ENCODE measurements at regions not wholly inside any gene's neighbourhood (a gene's known extent, or its start where the extent isn't known, plus 50 kb on each side); places are given as distances from the start of the nearest gene placed in this dataset.
"Not testable (repeated sequence)": the region's sequence is repeated elsewhere in the genome, so short reads cannot be mapped to it uniquely, and the experiment has no call there.

DNA sequence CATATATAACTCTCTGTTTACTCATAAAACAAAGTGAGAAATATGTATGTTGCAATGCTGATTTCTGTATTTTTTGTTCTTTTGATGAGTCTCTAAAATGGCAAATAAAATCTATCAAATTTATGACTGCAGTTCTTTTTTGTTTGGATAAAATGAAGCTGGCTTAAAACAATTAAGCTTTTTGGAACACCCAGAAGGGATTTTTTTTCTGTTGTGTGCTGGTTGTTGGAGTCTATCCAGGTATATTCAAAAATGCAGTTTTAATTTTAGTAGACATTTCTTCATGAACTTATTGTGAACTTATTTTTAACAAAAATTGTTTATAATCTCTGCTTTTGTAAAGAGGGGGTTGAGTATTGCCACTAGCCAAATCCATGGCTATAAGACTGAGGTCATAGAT, 405.5 kb downstream of the RAP2B start:
- DNase-seq = no peak

DNA sequence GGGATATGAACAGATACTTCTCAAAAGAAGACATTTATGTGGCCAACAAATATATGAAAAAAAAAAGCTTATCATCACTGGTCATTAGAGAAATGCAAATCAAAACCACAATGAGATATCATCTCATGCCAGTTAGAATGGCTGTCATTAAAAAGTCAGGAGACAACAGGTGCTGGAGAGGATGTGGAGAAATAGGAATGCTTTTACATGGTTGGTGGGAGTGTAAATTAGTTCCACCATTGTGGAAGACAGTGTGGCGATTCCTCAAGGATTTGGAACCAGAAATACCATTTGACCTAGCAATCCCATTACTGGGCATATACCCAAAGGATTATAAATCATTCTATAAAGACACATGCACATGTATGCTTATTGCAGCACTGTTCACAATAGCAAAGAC, 408.5 kb downstream of the RAP2B start:
- not testable (repeated sequence) for DNase-seq

DNA sequence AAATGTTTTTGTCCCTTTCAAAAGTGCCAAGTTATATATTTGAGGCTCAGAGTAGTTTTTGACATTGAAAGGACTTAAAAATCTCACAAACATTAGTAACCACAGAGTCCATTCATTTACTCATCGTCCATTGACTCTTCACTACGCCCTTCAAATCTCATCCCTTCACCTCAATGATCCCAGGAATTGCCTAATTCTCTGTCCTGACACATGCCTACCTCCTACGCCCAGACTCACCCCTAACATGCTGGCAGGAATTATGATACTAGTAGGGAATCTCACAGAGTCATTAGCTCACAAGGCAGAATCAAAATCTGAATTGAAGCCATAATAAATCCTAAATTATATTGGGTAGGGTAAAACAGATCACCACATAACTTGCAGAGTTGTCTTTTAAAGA, 410.1 kb downstream of the RAP2B start:
- no peak for DNase-seq

DNA sequence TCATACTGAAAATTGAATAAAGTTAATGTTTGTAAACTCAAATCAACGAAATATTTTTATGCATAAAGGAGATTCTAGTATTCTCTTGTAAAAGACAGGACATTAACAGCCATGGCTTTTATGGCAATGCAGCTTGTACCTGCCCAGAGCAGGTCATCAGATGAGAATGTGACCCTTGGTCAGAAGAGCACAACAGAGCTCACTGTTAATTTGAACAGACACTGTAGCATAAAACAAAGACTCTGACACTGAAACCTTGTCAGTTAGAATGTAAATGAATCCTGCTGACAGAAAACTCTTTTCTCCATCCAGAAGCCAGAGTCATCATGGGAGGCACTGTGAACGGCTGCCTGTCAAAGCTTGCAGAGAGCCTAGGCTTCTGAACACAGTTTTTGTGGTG, 410.6 kb downstream of the RAP2B start:
- DNase-seq = no peak

DNA sequence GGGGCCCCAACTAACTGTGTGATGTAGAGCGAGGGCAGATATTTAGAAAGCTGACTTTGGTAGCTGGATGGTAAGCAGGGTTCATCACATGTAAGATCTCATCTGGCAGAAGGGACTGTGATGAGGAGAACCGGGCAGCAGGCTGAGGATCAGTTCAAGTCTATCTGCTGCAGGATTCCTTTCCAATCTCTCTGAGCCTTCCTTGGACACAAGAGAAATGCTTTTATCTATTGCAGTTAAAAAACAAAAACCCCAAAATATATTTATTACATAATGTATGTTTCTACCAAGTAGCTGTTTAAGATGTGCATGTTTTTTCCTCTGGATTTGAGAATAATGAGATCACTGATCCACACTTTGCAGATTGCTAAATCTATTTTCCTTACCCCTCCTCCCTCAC, 411.5 kb downstream of the RAP2B start:
- DNase-seq = no peak

DNA sequence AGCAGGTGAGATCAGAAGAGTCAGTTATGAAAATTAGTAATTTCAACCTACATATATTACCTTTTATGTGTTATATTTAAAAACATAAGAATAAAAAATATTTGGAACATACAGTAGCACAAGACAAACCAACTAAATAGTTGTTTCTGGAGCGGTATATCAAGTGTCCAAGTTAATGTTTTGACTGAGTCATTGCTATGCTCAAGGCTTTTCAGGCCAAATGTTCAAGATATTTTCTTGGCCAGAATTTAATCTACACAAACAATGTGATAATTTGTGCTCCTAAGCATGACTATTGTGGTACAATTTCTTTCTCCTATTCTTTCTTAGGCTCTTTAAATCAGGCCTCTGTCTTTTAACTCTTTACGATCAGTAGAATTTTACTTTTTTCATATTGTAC, 412.4 kb downstream of the RAP2B start:
- DNase-seq = no peak

DNA sequence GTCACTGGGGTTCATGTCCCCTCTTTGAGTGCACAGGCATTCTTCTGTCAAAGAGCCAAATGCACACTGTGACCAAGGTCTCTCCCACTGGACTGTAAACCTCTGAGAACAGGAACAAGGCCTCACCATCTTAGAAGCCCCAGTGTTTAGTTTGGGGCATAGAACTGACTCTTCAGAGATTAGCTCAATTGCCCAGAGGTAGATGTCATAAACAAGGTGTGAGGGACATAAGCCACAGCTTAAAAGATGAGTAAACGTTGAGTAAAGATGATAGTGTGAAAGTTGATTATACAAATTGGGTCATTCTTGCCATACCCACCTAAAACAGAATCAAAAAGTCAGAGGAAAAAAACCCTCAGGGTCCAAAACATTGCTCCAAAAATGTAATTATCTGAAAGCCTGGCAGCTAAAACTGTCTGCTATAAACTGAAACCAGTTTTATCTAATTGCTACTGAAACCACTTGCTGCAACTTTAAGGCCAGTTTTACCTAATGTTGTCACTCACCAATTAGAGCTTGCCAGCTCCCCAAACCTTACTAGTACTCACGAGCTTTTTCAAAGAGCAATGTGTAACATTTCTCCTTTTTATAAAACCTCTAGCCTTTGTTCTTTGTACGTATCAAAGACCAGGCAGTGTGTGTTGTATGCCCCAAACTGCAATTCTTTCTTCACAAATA, 415.2 kb downstream of the RAP2B start:
- no peak for DNase-seq

DNA sequence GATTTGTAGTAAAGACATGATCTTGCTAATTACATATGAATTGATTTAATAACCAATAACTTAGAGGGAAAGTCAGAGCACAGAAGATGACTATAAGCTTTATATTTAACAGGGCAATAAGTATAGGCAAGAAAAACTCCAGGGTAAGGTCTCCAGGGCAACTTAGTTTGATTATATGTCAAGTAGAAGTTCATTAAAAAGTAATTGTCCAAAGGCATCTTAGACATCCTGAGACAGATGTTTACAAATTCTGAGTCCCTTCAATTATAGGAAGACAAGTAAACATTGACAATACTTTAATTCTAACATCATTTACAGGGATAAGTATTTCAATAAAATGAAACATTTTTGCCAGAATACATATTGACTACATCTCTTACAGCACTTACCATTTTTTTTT, 416.0 kb downstream of the RAP2B start:
- DNase-seq = no peak

DNA sequence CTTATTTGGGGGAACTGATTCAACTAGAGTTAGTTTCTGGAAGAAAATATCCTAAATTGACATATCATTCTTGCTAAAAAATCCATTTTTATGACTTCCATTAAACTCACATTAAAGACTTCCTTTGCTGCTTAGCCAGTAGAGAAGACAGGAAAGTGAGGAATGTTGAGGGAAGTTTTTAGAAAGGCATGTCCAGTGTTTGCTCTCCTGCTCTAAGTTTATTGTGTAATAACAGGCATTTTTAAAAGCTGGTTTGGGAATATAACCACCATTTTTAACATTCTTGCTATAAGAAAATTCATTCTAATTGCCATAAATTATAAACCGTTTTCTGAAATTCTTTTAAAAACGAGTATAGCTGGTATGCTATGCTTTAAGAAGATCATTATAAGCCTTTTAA, 428.0 kb downstream of the RAP2B start:
- no peak for DNase-seq

DNA sequence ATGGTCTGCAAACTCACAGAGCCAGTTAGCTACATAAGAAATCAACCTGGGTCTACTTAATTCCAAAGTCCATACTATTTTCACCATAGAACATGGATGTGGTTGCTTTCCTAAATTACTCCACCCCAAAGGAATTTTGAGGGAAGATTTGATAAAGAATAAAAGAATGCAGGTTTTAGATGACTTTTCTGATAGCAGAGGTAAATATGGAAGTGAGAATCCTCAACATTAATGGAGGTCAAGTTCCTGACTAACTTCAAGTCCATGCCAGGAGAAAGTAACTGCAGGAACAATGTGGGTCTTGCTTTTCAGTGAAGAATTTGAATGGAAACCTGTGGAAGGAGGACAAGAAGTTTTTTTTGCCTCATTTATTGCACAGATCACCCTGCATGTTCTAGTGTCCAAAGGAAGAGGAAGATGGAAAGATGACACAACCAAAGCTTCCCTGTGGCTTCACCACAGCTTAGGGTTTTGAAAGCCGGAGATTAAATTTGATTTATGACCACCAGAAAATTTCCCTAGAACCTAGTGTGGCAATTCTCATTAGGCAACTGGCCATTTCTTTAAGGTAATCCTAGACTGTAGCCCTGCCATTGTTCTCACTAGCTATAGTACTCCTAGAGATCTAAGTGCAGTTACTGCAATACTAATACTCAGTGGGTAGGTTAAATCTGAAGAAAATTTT, 429.7 kb downstream of the RAP2B start:
- DNase-seq = no peak

DNA sequence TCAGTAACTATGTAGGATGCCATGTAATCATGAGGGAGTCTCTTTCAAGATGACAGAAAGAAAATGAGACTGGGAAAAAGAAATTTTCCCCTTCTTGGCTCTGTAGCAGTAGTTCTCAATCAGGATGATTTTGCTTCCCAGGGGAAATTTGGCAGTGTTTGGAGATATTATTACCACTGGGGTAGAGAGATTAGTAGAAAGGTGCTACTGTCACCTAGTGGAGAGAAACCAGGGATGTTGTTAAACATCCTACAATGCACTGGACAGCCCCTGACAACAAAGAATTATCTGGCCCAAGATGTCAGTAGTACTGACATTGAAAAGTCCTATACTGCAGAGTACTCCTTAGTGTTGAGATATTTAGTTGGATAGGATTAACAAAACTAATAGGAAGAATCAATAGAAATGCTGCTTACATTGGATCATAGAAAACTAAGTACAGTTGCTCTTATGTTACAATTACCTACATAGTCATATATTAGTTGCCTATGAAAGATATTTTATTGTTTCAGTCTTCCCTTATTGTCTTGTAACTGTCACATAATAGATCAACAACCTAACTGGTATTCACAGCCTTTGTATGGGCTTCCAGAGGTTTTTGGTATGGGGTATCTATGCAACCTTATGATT, 433.3 kb downstream of the RAP2B start:
- no peak for DNase-seq

DNA sequence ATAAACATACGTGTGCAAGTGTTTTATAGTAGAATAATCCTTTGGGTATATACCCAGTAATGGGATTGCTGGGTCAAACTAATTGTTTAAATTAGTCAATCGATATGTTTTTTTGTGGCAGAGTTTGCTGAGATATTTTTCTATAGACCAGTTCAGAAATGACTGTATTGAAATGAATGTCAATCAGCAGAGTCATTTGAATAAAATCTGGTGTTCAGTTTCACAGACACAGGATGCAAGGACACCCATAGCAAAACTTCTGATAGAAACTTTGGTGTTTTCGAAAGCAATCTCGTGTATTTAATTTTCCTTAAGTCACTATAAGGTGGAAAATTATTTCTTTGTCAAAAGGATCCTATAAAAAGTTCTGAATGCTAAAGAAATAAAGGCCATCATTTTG, 434.4 kb downstream of the RAP2B start:
- DNase-seq = no peak

DNA sequence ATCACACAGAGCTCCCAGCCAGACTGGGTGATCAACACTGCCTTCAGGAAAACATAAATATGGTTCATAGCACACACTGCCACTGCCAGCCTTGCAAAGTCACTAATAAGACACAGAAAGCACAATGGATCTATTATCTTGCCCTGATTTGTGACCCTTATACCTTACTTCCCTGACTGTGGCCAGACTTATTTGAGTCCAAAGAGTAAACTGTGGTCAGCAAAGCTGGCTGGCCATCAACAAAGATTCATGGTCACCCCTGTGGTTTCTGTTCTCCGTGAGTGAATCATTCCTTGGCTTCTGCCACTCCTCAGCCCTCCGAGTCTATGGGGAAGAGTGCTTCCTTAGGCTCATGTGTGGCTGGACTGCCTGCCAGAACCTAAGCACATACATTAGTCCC, 437.7 kb downstream of the RAP2B start:
- no peak for DNase-seq

DNA sequence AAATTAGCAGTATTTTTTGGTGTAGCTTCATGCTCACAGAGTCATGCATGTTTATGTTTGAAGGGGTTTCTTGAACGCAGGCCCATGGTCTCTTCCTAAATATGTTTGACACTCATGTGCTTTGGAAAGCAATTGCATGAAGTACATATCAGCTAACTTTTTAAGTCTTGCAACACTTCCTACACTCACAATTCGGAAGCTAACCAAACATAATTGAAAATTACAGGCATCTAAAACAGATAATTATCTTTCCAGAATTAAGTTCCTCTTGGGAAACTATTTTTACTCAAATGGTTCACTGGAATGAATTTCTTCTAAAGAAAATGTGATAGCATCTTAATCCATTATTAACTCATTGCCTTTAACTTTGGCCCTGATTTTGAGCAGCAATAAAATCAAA, 438.9 kb downstream of the RAP2B start:
- no peak for DNase-seq

DNA sequence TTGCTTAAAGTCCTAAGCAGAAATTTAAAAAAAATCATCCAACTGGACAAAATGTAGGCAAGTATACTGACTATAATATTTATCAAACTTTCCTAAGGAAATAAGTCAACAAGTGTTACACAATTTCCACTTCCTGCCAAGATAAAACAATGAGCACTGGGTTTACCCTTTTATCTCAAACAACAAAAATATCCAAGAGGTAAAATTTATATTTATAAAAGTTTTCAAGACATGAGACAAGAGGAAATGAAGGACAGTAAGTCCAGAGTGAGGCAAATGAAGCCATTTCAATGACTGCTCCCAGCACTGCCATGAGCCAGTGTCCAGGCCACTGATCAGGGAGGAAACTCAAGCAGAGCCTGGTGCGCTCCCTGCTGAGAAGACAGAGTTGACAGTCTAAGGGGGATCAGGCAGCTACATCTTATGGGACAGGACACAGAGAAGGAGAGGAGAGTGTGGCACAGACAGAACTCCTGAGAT, 439.4 kb downstream of the RAP2B start:
- no peak for DNase-seq

DNA sequence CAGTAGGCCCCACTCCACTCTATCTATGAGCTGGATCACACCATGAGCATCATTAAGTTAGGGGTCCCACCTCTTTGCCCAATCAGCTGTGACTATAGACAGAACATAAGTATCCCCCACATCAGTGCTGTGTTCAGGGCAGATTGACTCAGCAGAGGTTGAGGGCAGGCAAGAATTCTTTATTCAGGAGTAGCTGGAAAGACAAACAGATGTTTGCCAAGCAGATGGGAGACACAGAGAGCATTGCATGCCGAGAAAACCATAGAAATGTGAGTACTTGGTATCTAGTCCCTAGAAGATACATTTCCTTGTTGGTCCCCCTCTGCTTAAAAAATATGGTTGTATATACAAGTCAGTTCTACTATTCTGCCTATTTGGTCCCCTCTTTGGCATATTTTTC, 440.8 kb downstream of the RAP2B start:
- no peak for DNase-seq

DNA sequence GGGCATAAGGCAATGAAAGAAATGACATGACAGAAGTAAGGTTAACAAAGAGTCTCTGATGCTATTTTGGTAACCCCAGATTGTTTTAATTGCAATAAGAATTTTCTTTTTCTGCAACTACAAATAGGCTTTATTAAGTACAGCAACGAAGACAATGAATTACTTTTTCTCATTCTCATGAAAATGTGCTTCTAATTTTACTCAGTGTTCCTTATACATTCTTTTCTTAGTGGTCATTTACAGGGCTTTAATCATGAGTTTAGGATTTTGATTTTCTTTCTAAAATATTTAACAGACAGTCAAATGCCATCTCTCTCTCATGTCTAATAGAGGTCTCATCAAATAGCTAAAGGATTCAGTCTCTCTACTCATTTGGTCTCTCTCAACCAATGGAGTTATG, 452.1 kb downstream of the RAP2B start:
- no peak for DNase-seq

DNA sequence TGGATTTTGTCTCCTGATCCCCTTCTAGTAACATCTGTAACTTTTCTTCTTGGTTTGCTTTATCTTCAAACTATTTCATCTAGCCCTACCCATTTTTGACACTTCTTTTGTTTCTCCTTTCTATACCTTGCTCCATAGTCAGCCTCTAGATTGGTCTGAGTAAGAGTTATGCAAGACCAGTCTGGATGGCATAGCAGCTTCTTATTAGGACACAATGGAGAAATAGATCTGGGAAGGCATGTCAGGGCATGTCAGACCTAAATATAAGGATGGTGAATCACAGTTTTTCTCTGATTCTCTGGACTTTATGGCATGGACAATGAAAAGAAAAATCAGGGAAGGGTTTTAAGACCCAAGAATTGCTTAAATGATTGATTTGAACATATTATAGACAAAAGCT, 452.5 kb downstream of the RAP2B start:
- DNase-seq = no peak

DNA sequence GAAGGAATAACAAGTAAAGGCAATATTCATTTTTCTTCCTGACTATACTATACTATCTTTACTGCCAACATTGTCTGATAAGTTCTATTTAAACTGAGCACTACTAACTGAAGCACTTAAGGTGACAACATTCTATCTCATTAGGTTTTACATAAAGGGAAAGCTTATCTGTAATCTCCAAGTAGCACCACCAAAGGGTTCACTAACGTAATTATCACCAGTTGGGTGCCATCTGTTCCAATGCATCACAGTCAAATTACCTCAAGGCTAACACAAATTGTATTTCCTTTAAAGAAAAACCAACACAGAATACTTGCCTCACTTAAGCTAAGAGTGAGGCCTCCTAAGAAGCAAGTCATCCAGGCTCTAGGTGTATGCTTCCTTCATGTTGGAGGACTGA, 453.8 kb downstream of the RAP2B start:
- DNase-seq = no peak

DNA sequence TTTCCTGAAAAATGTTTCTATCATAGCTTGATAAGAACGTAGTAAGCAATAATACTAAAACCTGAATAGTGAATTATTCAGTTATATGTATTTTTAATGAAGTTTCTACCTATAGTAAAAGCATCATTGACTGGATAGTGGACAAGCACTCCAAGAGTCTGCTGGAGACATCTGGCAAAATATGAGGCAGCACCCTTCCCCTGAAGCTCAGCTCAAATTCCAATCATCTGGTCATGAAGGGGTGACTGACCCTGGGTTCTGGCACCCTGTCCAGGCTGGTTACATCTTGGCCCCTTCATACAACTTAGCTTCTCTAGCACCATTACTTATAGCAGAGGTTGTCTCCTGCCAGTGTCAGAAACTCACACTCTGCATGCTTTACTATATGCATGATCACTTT, 455.4 kb downstream of the RAP2B start:
- no peak for DNase-seq

DNA sequence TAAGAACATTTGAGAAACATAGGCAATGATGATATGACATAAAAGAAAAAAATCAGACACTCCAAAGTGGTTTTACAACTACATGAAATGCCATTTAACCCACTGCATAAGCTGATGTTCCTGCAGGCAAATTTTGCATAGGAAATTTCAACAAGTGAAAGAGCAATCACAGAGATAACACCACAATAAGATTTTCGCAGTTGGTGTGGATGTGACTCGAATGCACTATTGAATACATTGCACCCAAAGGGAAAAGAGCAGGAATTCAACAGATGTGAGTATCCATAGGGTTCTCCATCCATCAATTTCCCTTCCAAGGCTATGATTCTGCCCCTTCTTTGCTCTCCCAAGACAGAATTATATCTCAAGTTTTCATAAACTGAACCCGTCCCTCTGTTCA, 456.1 kb downstream of the RAP2B start:
- no peak for DNase-seq

DNA sequence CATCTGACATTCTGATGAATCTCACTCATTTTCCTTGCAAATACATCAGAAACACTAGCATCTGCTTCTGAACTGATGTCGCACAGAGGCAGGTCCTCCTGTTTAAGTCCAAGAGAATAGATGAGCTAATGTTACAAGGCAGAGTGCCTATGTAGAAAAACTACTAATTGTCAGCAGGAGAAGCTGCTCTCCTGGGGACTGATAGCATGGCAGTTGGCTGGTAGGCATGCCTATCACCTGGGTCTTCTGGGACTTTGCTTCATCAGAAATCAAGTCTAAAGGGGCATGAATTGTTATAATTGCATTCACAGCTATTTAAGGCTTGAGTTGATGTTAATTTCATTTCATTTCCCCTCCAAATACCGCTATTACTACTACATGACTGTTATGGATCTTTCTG, 457.2 kb downstream of the RAP2B start:
- no peak for DNase-seq

DNA sequence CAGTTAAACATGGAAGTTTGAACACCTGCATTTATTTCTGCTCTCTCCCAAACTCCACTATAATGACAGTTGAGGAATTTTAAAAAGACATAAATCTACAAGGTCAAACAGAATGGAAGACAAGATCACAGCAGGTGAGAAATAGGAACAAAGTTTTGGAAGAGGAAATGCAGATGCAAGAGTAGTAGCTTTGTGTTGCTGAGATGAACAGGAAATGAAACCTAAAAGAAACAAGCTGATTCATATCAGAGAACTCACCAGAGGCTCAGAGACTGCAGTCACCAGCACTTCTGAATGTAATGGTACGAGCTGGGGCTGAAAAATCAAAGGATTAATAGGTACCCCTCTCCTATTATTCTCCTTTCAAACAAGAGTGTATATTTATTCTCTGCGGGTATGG, 459.9 kb downstream of the RAP2B start:
- DNase-seq = no peak

DNA sequence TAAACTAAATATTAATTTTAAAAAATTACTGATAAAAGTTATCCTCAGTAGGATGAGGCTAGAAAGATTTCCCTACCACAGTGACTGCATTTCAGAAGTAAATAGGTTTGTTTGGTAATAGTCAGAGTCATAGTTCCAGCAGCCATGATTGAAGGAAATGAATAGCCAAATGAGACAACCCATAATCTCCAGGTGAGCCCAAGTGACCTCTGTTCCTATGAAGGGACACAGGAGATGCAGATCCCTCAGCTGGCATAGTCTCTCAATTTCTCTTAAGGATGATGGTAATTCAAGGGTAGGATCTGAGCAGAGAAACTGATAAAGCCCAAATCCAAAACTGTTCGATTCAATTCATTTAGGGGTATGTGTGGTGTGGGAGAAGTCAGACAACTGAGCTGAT, 461.8 kb downstream of the RAP2B start:
- no peak for DNase-seq
